A673 (cell line): ENCODE measurements at regions not wholly inside any gene's neighbourhood (a gene's known extent, or its start where the extent isn't known, plus 50 kb on each side); places are given as distances from the start of the nearest gene placed in this dataset.
A peak's percentile ranks its signal among the peaks of the same experiment; 100 is the strongest.

Source experiments
- BruUV-seq: library from RNA; stranded (reverse); fragments of 400-500 nt; replicated peaks from 2 replicates; lab custom pipeline; 2021; lab: Mats Ljungman, UMichigan
- CTCF ChIA-PET: fragments of 300-600 bp; sonication (Branson Sonifier 250); formaldehyde crosslinking; loops from one replicate; lab custom pipeline; 2022; ENCODE audit warnings: antibody characterized with exemption; lab: Charles Lee
- POLR2A ChIA-PET: fragments of 300-600 bp; sonication (Branson Sonifier 250); formaldehyde crosslinking; loops from one replicate; lab custom pipeline; 2022; ENCODE audit warnings: antibody characterized with exemption; ENCODE audit not compliant: low non-redundant PET; lab: Charles Lee
- DNase-seq: peaks from one replicate; pipeline ENCODE4 v3.0.0-alpha.2; 2015; ENCODE audit warnings: low spot score
- H3K27ac ChIP-seq: fragments of 200-600 bp; sonication (generic); 2 replicates; pipeline ENCODE4 v1.5.1; 2016; ENCODE audit warnings: mixed run types, low read depth, mild to moderate bottlenecking, mixed read lengths, antibody characterized with exemption, low read length; ENCODE audit not compliant: poor library complexity, severe bottlenecking
- H3K27me3 ChIP-seq: fragments of 200-600 bp; sonication (generic); replicated peaks from 2 replicates; pipeline ENCODE4 v1.6.1; 2017; ENCODE audit warnings: mixed run types, low read depth, mild to moderate bottlenecking, mixed read lengths, antibody characterized with exemption, low read length; ENCODE audit not compliant: insufficient read depth, poor library complexity
- H3K36me3 ChIP-seq: fragments of 200-600 bp; sonication (generic); 2 replicates; pipeline ENCODE4 v1.6.1; 2016; ENCODE audit warnings: mixed run types, mild to moderate bottlenecking, mixed read lengths, antibody characterized with exemption, low read length; ENCODE audit not compliant: insufficient read depth, poor library complexity, severe bottlenecking
- H3K4me1 ChIP-seq: fragments of 200-600 bp; sonication (generic); 2 replicates; pipeline ENCODE4 v1.6.1; 2017; ENCODE audit warnings: mixed run types, mild to moderate bottlenecking, mixed read lengths, antibody characterized with exemption, low read length; ENCODE audit not compliant: insufficient read depth, poor library complexity, severe bottlenecking
- H3K4me3 ChIP-seq: fragments of 200-600 bp; sonication (generic); 2 replicates; pipeline ENCODE4 v1.5.1; 2016; ENCODE audit warnings: low read depth, mixed run types, mild to moderate bottlenecking, mixed read lengths, low read length; ENCODE audit not compliant: poor library complexity, severe bottlenecking
- H3K9me3 ChIP-seq: fragments of 200-600 bp; sonication (generic); 2 replicates; pipeline ENCODE4 v1.6.1; 2016; ENCODE audit warnings: mixed run types, low read depth, mild to moderate bottlenecking, mixed read lengths, antibody characterized with exemption, low read length; ENCODE audit not compliant: poor library complexity, severe bottlenecking
- EZH2 ChIP-seq: fragments of 200-600 bp; sonication (generic); IDR thresholded peaks from 2 replicates; pipeline ENCODE4 v1.6.1; 2017; ENCODE audit warnings: borderline replicate concordance, low read depth, mild to moderate bottlenecking, mixed read lengths, antibody characterized with exemption, low read length; ENCODE audit not compliant: poor library complexity, severe bottlenecking
- intact Hi-C: fragments of 100-400 bp; cut with micrococcal nuclease; formaldehyde crosslinking; loops from one replicate; pipeline ENCODE4 v1.10.0; 2022; ENCODE audit not compliant: unreplicated experiment
- TF ChIP-seq, protein P1 (sequence below): fragments of 300-800, 200-600 bp; sonication (generic); conservative IDR thresholded peaks from 2 replicates; pipeline ENCODE4 v1.5.1; 2017; ENCODE audit warnings: low read depth, mild to moderate bottlenecking, antibody characterized with exemption, low read length, moderate library complexity, mixed read lengths

DNA sequence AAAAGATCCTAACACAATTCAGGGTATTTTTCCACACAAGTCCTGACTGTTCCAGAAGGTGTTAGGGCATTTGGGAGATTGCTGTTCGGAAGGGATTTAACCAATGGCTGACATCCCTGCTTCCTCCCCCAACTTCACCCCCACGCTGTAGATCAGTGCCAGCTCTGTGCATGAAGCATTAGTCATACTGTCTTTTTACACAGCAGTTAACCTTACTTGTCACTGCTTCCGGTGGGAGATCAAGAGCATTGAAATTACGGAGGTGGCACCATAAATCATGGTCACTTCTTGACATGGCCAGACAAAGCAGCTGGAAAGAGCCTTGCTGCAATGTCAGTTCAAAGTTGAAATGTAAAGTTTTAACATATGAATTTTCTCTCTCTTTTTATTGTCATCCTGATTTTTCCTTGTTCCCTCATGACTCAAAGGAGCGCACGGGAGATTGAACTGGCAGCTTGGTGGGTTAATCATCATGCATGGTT lies 70.2 kb downstream of the HRH4 start:
- BruUV-seq: no TSS peak
- Histone ChIP-seq H3K9me3 (no peaks in the 10 kb centered on the region), H3K4me3 (no peak overlapping the region), H3K27me3 (peaks cover 3% of the 10 kb centered on the region), H3K27ac (no peak overlapping the region), H3K36me3 (no peaks in the 10 kb centered on the region), H3K4me1 (peaks cover 7% of the 10 kb centered on the region)
- ChIA-PET CTCF (no interaction called here), POLR2A (no interaction called here)
- TF ChIP-seq, protein P1, sequence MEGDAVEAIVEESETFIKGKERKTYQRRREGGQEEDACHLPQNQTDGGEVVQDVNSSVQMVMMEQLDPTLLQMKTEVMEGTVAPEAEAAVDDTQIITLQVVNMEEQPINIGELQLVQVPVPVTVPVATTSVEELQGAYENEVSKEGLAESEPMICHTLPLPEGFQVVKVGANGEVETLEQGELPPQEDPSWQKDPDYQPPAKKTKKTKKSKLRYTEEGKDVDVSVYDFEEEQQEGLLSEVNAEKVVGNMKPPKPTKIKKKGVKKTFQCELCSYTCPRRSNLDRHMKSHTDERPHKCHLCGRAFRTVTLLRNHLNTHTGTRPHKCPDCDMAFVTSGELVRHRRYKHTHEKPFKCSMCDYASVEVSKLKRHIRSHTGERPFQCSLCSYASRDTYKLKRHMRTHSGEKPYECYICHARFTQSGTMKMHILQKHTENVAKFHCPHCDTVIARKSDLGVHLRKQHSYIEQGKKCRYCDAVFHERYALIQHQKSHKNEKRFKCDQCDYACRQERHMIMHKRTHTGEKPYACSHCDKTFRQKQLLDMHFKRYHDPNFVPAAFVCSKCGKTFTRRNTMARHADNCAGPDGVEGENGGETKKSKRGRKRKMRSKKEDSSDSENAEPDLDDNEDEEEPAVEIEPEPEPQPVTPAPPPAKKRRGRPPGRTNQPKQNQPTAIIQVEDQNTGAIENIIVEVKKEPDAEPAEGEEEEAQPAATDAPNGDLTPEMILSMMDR: no peak
- no peak for TF ChIP-seq EZH2
- intact Hi-C loops: no loop called here
- DNase-seq: peak; percentile 87

DNA sequence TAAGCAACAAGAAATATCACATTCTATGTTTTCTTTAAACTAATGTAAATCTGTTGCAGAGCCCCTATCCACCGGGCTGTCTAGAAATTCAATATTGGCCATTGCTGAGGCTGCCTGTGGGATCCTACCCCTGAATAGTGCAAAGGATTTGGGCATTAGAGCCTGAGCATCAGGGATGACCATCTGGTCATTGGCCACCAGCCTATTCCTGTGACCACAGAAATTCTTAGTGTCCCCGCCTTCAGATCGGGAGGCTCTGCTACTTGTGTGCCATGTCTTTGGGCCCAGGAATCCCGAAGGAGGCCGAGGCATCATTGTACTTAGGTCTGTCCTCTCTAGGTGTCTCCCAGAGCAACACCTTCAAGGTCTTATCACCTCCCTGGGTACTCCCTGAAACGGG lies 73.8 kb downstream of the HRH4 start:
- DNase-seq: no peak
- Histone ChIP-seq H3K9me3 (no peaks in the 10 kb centered on the region), H3K36me3 (no peaks in the 10 kb centered on the region), H3K27me3 (peaks cover 12% of the 10 kb centered on the region), H3K27ac (no peak overlapping the region), H3K4me3 (no peak overlapping the region), H3K4me1 (peaks cover 7% of the 10 kb centered on the region)
- TF ChIP-seq, protein P1: no peak
- TF ChIP-seq EZH2: no peak
- ChIA-PET CTCF (no interaction called here), POLR2A (no interaction called here)
- BruUV-seq: no TSS peak
- intact Hi-C loops: no loop called here

DNA sequence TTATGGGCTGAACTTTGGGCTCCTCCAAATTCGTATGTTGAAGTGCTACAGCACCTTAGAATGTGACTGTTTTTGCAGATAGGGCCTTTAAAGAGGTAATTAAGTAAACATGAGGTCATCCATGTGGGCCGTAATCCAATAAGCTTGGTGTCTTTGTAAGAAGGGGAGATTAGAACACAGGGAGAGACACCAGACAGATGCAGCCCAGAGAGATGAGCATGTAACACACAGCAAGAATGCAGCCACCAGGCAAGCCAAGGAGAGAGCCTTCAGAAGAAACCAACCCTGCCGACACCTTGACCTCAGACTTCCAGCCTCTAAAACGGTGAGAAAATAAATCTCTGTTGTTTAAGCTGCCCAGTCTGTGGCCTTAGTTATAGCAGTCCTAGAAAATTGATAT lies 74.3 kb downstream of the HRH4 start:
- no peaks in the 10 kb centered on the region for H3K36me3 ChIP-seq
- peak; percentile 26 for DNase-seq
- no peak overlapping the region for H3K27ac ChIP-seq
- intact Hi-C loops: no loop called here
- peaks cover 7% of the 10 kb centered on the region for H3K4me1 ChIP-seq
- H3K9me3 ChIP-seq: no peaks in the 10 kb centered on the region
- H3K27me3 ChIP-seq: peaks cover 12% of the 10 kb centered on the region
- TF ChIP-seq, protein P1: no peak
- no peak for TF ChIP-seq EZH2
- H3K4me3 ChIP-seq: no peak overlapping the region
- CTCF ChIA-PET: no interaction called here
- POLR2A ChIA-PET: no interaction called here
- no TSS peak for BruUV-seq
